Fibroblast of skin of left biceps (primary cell): ENCODE measurements at regions not wholly inside any gene's neighbourhood (a gene's known extent, or its start where the extent isn't known, plus 50 kb on each side); places are given as distances from the start of the nearest gene placed in this dataset.
A peak's percentile ranks its signal among the peaks of the same experiment; 100 is the strongest.

Experiments
- DNase-seq, 2 experiments: peaks; one replicate each; pipeline ENCODE4 v3.0.0-alpha.2; 2013; ENCODE audit warnings: low read depth in 2 of 2

GRCh38 chr2:9738535-9739496 is 104.5 kb upstream of the TAF1B start:
- DNase-seq: no peak

DNA sequence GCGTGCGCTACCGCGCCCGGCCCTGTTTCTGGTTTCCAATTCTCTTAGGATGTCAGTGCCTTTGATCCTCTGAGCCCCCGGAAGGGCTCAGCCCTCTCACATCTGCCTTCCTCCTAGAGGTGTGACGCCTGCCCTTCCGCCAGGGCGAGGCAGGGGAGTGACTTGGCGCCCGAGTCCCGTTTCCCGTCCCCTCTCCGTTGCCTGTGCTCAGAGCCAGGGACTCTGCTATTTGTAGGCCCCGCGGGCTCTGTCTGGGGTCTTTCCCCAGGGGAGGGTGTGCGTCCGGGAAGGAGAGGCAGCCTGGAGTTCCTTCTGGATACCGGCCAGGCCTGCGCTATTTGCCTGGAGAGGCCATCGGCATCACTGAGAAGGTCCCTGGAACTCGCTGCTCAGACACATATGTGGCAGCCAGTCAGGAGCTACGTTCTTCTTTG is 103.7 kb upstream of the TAF1B start:
- DNase-seq: no peak

DNA sequence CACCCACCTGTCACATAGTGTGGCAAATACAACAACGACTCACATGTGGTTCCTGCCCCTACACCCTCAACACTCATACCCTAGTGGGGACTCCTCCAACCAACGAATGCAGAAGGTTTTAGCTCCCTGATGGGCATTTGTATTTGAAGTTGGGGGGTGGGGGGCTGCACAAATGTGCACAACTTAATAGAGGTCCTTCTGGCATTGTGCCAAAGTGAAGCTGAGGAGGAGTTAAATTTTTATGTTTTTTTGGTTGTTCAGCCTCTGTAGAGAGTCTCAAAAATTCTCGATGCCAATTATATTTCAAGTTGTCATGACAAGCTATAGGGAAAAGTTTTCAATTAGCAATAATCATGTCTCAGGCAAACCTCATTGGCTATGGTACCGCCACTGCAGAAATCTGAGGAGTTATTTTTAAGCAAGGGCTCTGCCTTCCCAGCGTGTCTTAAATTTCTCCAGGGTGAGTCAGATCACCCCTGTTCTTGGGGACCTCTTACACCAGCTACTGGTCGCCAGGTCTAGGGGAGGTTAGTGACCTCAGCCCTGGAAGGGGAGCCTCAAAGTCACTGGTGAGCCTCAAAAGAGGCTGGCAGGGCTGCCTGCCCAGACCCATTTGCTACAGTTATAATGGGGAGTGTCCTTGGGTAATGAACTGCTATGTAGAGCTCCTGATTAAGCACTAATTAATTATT is 102.7 kb upstream of the TAF1B start:
- DNase-seq: no peak

GRCh38 chr2:9741110-9741509 is 102.2 kb upstream of the TAF1B start:
- DNase-seq: no peak

DNA sequence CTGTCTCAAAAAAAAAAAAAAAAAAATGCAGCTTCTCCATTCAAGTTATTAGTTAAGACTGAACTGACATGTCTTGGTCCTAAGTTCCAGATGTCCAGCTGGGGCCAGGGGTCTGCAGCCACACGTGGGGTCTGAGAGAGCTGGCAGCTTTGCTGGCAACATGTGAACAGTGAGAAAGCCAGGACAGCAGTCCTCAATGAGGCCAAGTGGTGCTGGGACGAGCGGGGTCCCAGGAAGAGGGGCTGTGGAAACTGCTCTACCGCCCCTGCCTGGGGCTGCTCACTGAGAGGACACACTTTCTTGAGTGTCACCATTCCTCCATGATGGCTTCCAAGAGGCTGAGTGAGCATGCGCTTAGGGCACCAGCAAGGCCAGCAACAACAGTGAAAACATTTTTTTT is 100.7 kb upstream of the TAF1B start:
- DNase-seq: no peak

GRCh38 chr2:9744256-9745004 is 98.8 kb upstream of the TAF1B start:
- DNase-seq: no peak

- no peak for DNase-seq
Measured at GRCh38 chr2:9745153-9745899, 97.9 kb upstream of the TAF1B start.

DNA sequence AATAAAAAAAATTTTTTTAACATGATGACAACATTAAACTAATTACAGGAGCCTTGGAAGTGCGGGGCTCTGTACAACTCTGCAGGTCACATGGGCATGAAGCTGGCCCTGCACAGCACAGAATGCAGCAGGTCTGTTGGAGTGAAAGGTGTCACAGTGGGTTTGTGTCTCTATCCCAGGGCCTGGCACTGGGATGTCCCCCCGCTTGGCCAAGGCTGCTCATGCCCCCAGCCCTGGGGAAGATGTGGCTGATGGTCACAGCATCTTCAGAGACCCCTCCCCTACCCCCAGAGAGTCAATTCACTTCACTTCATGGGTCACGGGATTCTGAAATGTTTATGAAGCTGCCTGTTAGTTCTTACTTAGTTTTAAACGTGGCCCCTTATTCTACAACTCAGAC is 95.9 kb upstream of the TAF1B start:
- DNase-seq: no peak

- no peak for DNase-seq
Measured at GRCh38 chr2:9748577-9748976, 94.7 kb upstream of the TAF1B start.

- no peak for DNase-seq
Measured at GRCh38 chr2:9749546-9750223, 93.6 kb upstream of the TAF1B start.

GRCh38 chr2:9750224-9751215 is 92.8 kb upstream of the TAF1B start:
- DNase-seq: no peak

- DNase-seq: no peak
Measured at GRCh38 chr2:9751831-9752230, 91.4 kb upstream of the TAF1B start.

- DNase-seq: no peak
Measured at GRCh38 chr2:9752441-9753275, 90.6 kb upstream of the TAF1B start.

GRCh38 chr2:9753276-9753600 is 90.0 kb upstream of the TAF1B start:
- peak; percentile 66 to 67 for DNase-seq

GRCh38 chr2:9753665-9754531 is 89.4 kb upstream of the TAF1B start:
- no peak for DNase-seq

- DNase-seq: no peak
Measured at GRCh38 chr2:9754532-9754887, 88.8 kb upstream of the TAF1B start.

GRCh38 chr2:9755008-9755407 is 88.3 kb upstream of the TAF1B start:
- DNase-seq: no peak

GRCh38 chr2:9755638-9756037 is 87.6 kb upstream of the TAF1B start:
- DNase-seq: no peak
